Neural cell (in vitro differentiated cells): ENCODE measurements at regions not wholly inside any gene's neighbourhood (a gene's known extent, or its start where the extent isn't known, plus 50 kb on each side); places are given as distances from the start of the nearest gene placed in this dataset.
"Not testable (repeated sequence)": the region's sequence is repeated elsewhere in the genome, so short reads cannot be mapped to it uniquely, and the experiment has no call there.

Source experiments
- H2AFZ ChIP-seq: fragments of 200-600, 300-800 bp; sonication (generic), shearing (Covaris generic); 2 replicates; pipeline ENCODE4 v1.6.0; 2014; ENCODE audit warnings: low read depth, mild to moderate bottlenecking, antibody characterized with exemption, low read length, moderate library complexity
- H3F3A ChIP-seq: fragments of 200-600 bp; shearing (Covaris generic); 2 replicates; pipeline ENCODE4 v1.6.1; 2016; ENCODE audit warnings: mild to moderate bottlenecking, moderate library complexity, mixed read lengths, antibody characterized with exemption, low read length; ENCODE audit not compliant: insufficient read depth, poor library complexity, severe bottlenecking
- H3K27ac ChIP-seq: fragments of 200-600, 300-800 bp; sonication (generic), shearing (Covaris generic); 2 replicates; pipeline ENCODE4 v1.5.1; 2014; ENCODE audit warnings: mild to moderate bottlenecking, low read length, moderate library complexity
- H3K27me3 ChIP-seq: fragments of 300-800, 200-600 bp; sonication (generic), shearing (Covaris generic); 2 replicates; pipeline ENCODE4 v1.6.0; 2014; ENCODE audit warnings: mild to moderate bottlenecking, low read depth, low read length, moderate library complexity; ENCODE audit not compliant: insufficient read depth
- H3K36me3 ChIP-seq: fragments of 300-800, 200-600 bp; sonication (generic), shearing (Covaris generic); 2 replicates; pipeline ENCODE4 v1.5.1; 2014; ENCODE audit warnings: mild to moderate bottlenecking, antibody characterized with exemption, low read length, moderate library complexity; ENCODE audit not compliant: insufficient read depth
- H3K4me2 ChIP-seq: fragments of 300-800, 200-600 bp; sonication (generic), shearing (Covaris generic); 2 replicates; pipeline ENCODE4 v1.6.0; 2014; ENCODE audit warnings: mild to moderate bottlenecking, low read length
- H3K4me3 ChIP-seq: fragments of 300-800, 200-600 bp; sonication (generic), shearing (Covaris generic); 2 replicates; pipeline ENCODE4 v1.5.1; 2014; ENCODE audit warnings: mild to moderate bottlenecking, low read length, moderate library complexity
- H3K79me2 ChIP-seq: fragments of 200-600 bp; shearing (Covaris generic); replicated peaks from 2 replicates; pipeline ENCODE4 v1.6.0; 2014; ENCODE audit warnings: mild to moderate bottlenecking, low read length, moderate library complexity; ENCODE audit not compliant: insufficient read depth
- H3K9ac ChIP-seq: fragments of 300-800, 200-600 bp; sonication (generic), shearing (Covaris generic); 2 replicates; pipeline ENCODE4 v1.6.1; 2016; ENCODE audit warnings: mild to moderate bottlenecking, low read length, mixed read lengths
- H3K9me2 ChIP-seq: fragments of 200-600 bp; shearing (Covaris generic); 2 replicates; pipeline ENCODE4 v1.6.1; 2016; ENCODE audit warnings: mild to moderate bottlenecking, low read length, mixed read lengths; ENCODE audit not compliant: insufficient read depth
- H3K9me3 ChIP-seq: fragments of 200-600, 300-800 bp; sonication (generic), shearing (Covaris generic); 2 replicates; pipeline ENCODE4 v1.6.1; 2016; ENCODE audit warnings: mild to moderate bottlenecking, mixed run types, low read length, moderate library complexity, mixed read lengths
- H4K20me1 ChIP-seq: fragments of 200-600 bp; shearing (Covaris generic); 2 replicates; pipeline ENCODE4 v1.6.1; 2016; ENCODE audit warnings: mild to moderate bottlenecking, mixed run types; ENCODE audit not compliant: insufficient read depth
- CTCF ChIP-seq: fragments of 450-650 bp; IDR thresholded peaks from 2 replicates; pipeline ENCODE4 v1.5.1; 2014; ENCODE audit warnings: antibody characterized with exemption, mild to moderate bottlenecking, moderate library complexity; ENCODE audit not compliant: poor library complexity, severe bottlenecking
- EP300 ChIP-seq: fragments of 450-650 bp; conservative IDR thresholded peaks from 2 replicates; pipeline ENCODE4 v1.6.1; 2014; ENCODE audit warnings: antibody characterized with exemption, mild to moderate bottlenecking, moderate library complexity; ENCODE audit not compliant: poor library complexity, severe bottlenecking
- EZH2 ChIP-seq: fragments of 200-600, 300-800 bp; shearing (Covaris generic), sonication (generic); IDR thresholded peaks from 2 replicates; pipeline ENCODE4 v1.6.1; 2014; ENCODE audit warnings: antibody characterized with exemption, low read length, borderline replicate concordance, mild to moderate bottlenecking; ENCODE audit not compliant: insufficient read depth, poor library complexity, severe bottlenecking
- MXI1 ChIP-seq: fragments of 450-650 bp; conservative IDR thresholded peaks from 2 replicates; pipeline ENCODE4 v1.6.1; 2014; ENCODE audit warnings: antibody characterized with exemption, mild to moderate bottlenecking; ENCODE audit not compliant: poor library complexity, severe bottlenecking
- POLR2AphosphoS5 ChIP-seq: IDR thresholded peaks from 2 replicates; pipeline ENCODE4 v1.6.1; 2012
- RAD21 ChIP-seq: fragments of 450-650 bp; conservative IDR thresholded peaks from 2 replicates; pipeline ENCODE4 v1.6.1; 2014; ENCODE audit warnings: antibody characterized with exemption, mild to moderate bottlenecking, moderate library complexity
- REST ChIP-seq: IDR thresholded peaks from 2 replicates; pipeline ENCODE4 v1.6.1; 2012; ENCODE audit warnings: borderline replicate concordance
- SMC3 ChIP-seq: fragments of 450-650 bp; conservative IDR thresholded peaks from 2 replicates; pipeline ENCODE4 v1.6.1; 2014; ENCODE audit warnings: antibody characterized with exemption, mild to moderate bottlenecking, moderate library complexity; ENCODE audit not compliant: poor library complexity
- TAF1 ChIP-seq: IDR thresholded peaks from 2 replicates; pipeline ENCODE4 v1.6.1; 2012; ENCODE audit warnings: low read depth

DNA sequence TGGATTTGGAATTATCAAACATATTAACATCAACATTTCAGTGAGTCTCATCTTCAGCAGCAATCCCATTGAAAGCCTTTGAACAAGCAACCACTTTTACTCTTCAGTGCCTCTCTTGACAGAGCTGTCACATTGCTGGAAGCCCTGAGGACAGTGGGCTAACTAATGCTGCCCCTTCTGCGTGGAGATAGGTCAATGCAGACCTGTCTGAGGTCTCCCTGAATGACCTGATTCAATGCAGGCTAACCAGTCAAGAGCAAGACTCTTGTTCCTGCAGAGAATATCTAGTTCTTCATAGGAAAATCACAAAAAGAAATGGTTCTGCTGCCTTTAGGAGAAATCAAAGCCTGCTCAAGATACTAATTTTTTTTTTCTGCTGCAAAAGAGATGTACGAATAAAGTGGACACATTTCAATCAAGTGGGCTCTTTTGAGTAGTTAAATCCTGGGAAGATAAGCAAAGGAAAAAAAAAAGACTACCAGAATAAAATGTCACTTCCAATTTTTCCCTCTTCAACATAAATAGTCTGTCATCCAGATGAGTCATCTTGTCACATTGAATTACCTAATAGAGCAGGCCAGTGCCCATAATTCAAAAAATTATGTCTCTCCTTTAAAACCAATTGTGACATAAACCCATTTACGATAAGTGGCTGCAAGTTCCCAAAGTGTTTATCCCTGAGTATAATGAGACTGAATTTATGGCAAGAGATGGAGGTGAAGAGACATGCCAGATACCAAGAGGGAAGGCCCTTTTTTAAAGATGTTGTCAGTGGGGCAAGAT is 1269.0 kb upstream of the DDX18 start:
- no peak overlapping the region for H3K9ac ChIP-seq
- TF ChIP-seq CTCF: no peak
- TF ChIP-seq EZH2: no peak
- TF ChIP-seq TAF1: no peak
- TF ChIP-seq REST: peak; percentile 85
- peak; percentile 94 for TF ChIP-seq EP300
- peak; percentile 16 for TF ChIP-seq RAD21
- TF ChIP-seq POLR2AphosphoS5: peak; percentile 62
- TF ChIP-seq SMC3: no peak
- no peak for TF ChIP-seq MXI1
- H3K27ac ChIP-seq: peak overlapping the region; percentile 23
- H3K79me2 ChIP-seq: no peaks in the 10 kb centered on the region
- no peaks in the 10 kb centered on the region for H4K20me1 ChIP-seq
- no peaks in the 10 kb centered on the region for H3F3A ChIP-seq
- no peaks in the 10 kb centered on the region for H3K27me3 ChIP-seq
- no peak overlapping the region for H2AFZ ChIP-seq
- no peak overlapping the region for H3K4me2 ChIP-seq
- peaks cover 3% of the 10 kb centered on the region for H3K9me3 ChIP-seq
- no peaks in the 10 kb centered on the region for H3K9me2 ChIP-seq
- no peaks in the 10 kb centered on the region for H3K36me3 ChIP-seq
- H3K4me3 ChIP-seq: no peak overlapping the region

DNA sequence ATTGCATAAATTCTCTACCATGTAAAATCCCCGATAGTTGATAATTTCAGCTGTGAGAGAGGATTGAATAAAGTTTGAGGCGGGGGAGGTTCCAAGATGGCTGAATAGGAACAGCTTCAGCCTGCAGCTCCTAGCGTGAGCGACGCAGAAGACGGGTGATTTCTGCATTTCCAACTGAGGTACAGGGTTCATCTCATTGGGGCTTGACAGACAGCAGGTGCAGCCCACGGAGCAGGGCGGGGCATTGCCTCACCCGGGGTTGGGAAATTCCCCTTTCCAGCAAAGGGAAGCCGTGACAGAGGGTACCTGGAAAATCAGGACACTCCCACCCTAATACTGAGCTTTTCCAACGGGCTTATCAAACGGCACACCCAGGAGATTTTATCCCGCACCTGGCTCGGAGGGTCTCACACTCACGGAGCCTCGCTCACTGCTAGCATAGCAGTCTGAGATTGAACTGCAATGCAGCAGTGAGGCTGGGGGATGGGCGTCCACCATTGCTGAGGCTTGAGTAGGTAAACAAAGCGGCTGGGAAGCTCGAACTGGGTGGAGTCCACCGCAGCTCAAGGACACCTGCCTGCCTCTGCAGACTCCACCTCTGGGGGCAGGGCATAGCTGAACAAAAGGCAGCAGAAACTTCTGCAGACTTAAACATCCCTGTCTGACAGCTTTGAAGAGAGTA is 1261.6 kb upstream of the DDX18 start:
- H2AFZ ChIP-seq, H3K36me3 ChIP-seq, H3K9me3 ChIP-seq, H4K20me1 ChIP-seq, H3K9me2 ChIP-seq, H3F3A ChIP-seq, H3K4me3 ChIP-seq, H3K27ac ChIP-seq, H3K9ac ChIP-seq, H3K27me3 ChIP-seq, H3K4me2 ChIP-seq, H3K79me2 ChIP-seq: not testable (repeated sequence)
